Daoy (cell line): ENCODE measurements at regions not wholly inside any gene's neighbourhood (a gene's known extent, or its start where the extent isn't known, plus 50 kb on each side); places are given as distances from the start of the nearest gene placed in this dataset.

Source experiments
- DNase-seq: peaks from one replicate; pipeline ENCODE4 v3.0.0-alpha.2; 2015; ENCODE audit warnings: low read depth

- no peak for DNase-seq
Observed at GRCh38 chr4:160217352-160217751, 1114.5 kb downstream of the RAPGEF2 start.

- no peak for DNase-seq
Observed at GRCh38 chr4:160224049-160224448, 1121.2 kb downstream of the RAPGEF2 start.

- no peak for DNase-seq
Observed at GRCh38 chr4:160233141-160233540, 1130.3 kb downstream of the RAPGEF2 start.

GRCh38 chr4:160235285-160235684 lies 1132.4 kb downstream of the RAPGEF2 start:
- no peak for DNase-seq

GRCh38 chr4:160235771-160236170 lies 1132.9 kb downstream of the RAPGEF2 start:
- no peak for DNase-seq

GRCh38 chr4:160238790-160239189 lies 1135.9 kb downstream of the RAPGEF2 start:
- DNase-seq, result no peak

- no peak for DNase-seq
Observed at GRCh38 chr4:160247091-160247656, 1144.3 kb downstream of the RAPGEF2 start.

GRCh38 chr4:160251522-160252170 lies 1148.8 kb downstream of the RAPGEF2 start:
- DNase-seq, result no peak

- DNase-seq, result no peak
Observed at GRCh38 chr4:160257318-160257717, 1154.4 kb downstream of the RAPGEF2 start.

GRCh38 chr4:160265014-160265413 lies 1162.1 kb downstream of the RAPGEF2 start:
- no peak for DNase-seq

- no peak for DNase-seq
Observed at GRCh38 chr4:160265836-160266235, 1163.0 kb downstream of the RAPGEF2 start.

GRCh38 chr4:160276785-160277325 lies 1174.0 kb downstream of the RAPGEF2 start:
- DNase-seq, result no peak

- no peak for DNase-seq
Observed at GRCh38 chr4:160283081-160283480, 1180.2 kb downstream of the RAPGEF2 start.

GRCh38 chr4:160284516-160284915 lies 1181.6 kb downstream of the RAPGEF2 start:
- DNase-seq, result no peak

GRCh38 chr4:160286051-160286450 lies 1183.2 kb downstream of the RAPGEF2 start:
- no peak for DNase-seq

GRCh38 chr4:160296476-160296875 lies 1193.6 kb downstream of the RAPGEF2 start:
- no peak for DNase-seq

- no peak for DNase-seq
Observed at GRCh38 chr4:160299177-160299576, 1196.3 kb downstream of the RAPGEF2 start.

- DNase-seq, result no peak
Observed at GRCh38 chr4:160299608-160300007, 1196.7 kb downstream of the RAPGEF2 start.

GRCh38 chr4:160316036-160316435 lies 1213.2 kb downstream of the RAPGEF2 start:
- no peak for DNase-seq

GRCh38 chr4:160318567-160319220 lies 1215.8 kb downstream of the RAPGEF2 start:
- peak; percentile 2 for DNase-seq

- DNase-seq, result peak; percentile 58
Observed at GRCh38 chr4:160319221-160319867, 1216.5 kb downstream of the RAPGEF2 start.

GRCh38 chr4:160319868-160320260 lies 1217.0 kb downstream of the RAPGEF2 start:
- no peak for DNase-seq

GRCh38 chr4:160326110-160326509 lies 1223.2 kb downstream of the RAPGEF2 start:
- DNase-seq, result no peak
